ENCODE measurements at regions not wholly inside any gene's neighbourhood (a gene's known extent, or its start where the extent isn't known, plus 50 kb on each side); places are given as distances from the start of the nearest gene placed in this dataset.

GRCh38 chr11:43116071-43116470 is 195.7 kb upstream of the API5 start:
- Mint-ChIP-seq H3K4me3 (no peak overlapping the region), H3K36me3 (no peaks in the 10 kb centered on the region), H3K27me3 (ENCODE audit: low read depth in 3 of 3) (peaks cover 0 to 1% (median 0%) of the 10 kb centered on the region in 3 donors), H3K4me1 (no peaks in the 10 kb centered on the region), H3K9me3 (peaks cover 0 to 7% (median 0%) of the 10 kb centered on the region in 7 donors), H3K27ac (no peak overlapping the region)
- H3K36me3 ChIP-seq (replicated peaks in 1 of 2; ENCODE audit: control insufficient read depth in 1 of 2, insufficient read depth in 2 of 2, low read length in 2 of 2): no peaks in the 10 kb centered on the region
- intact Hi-C loops (cut with micrococcal nuclease): no loop called here
- no peak for DNase-seq
- no peak overlapping the region for H3K27ac ChIP-seq (ENCODE audit: low read depth in 1 of 2, low read length in 2 of 2)
- no peaks in the 10 kb centered on the region for H3K27me3 ChIP-seq (ENCODE audit: control insufficient read depth in 2 of 2, insufficient read depth in 2 of 2, low read length in 2 of 2)
- no peaks in the 10 kb centered on the region for H3K4me1 ChIP-seq (ENCODE audit: control insufficient read depth in 1 of 2, insufficient read depth in 2 of 2, low read length in 2 of 2)
- H3K9me3 ChIP-seq (replicated peaks in 1 of 2; ENCODE audit: control insufficient read depth in 1 of 2, insufficient read depth in 1 of 2, low read length in 2 of 2): no peaks in the 10 kb centered on the region
- 67% methylated on average over 1 of the region's 1 CpG for WGBS (ENCODE audit: insufficient coverage)
- no peaks in the 10 kb centered on the region for H4K20me1 ChIP-seq (ENCODE audit: insufficient read depth, low read length)
- H3K9ac ChIP-seq (ENCODE audit: insufficient read depth, low read length, poor library complexity, severe bottlenecking): no peak overlapping the region
- no peak overlapping the region for H2AFZ ChIP-seq (ENCODE audit: insufficient read depth, low read depth, low read length, poor library complexity, severe bottlenecking)
- no peak for TF ChIP-seq CTCF (IDR thresholded peaks at IDR 0.05)
- H3K4me2 ChIP-seq (replicated peaks; ENCODE audit: extremely low read depth, low read length, poor library complexity, severe bottlenecking): no peak overlapping the region
- no peaks in the 10 kb centered on the region for H3K79me2 ChIP-seq (ENCODE audit: insufficient read depth, low read length)
- no peak overlapping the region for H3K4me3 ChIP-seq (replicated peaks in 1 of 3; ENCODE audit: low read depth in 2 of 3, low read length in 3 of 3)

- no peaks in the 10 kb centered on the region for H3K4me1 Mint-ChIP-seq
- no peaks in the 10 kb centered on the region for H3K79me2 ChIP-seq (ENCODE audit: insufficient read depth, low read length)
- intact Hi-C loops (cut with micrococcal nuclease): no loop called here
- no peak overlapping the region for H3K4me2 ChIP-seq (replicated peaks; ENCODE audit: extremely low read depth, low read length, poor library complexity, severe bottlenecking)
- no peaks in the 10 kb centered on the region for H3K36me3 ChIP-seq (replicated peaks in 1 of 2; ENCODE audit: control insufficient read depth in 1 of 2, insufficient read depth in 2 of 2, low read length in 2 of 2)
- no peak for TF ChIP-seq CTCF (IDR thresholded peaks at IDR 0.05)
- H2AFZ ChIP-seq (ENCODE audit: insufficient read depth, low read depth, low read length, poor library complexity, severe bottlenecking): no peak overlapping the region
- no peak overlapping the region for H3K27ac ChIP-seq (ENCODE audit: low read depth in 1 of 2, low read length in 2 of 2)
- H3K27me3 Mint-ChIP-seq (ENCODE audit: low read depth in 3 of 3): peaks cover 0 to 1% (median 0%) of the 10 kb centered on the region in 3 donors
- WGBS (ENCODE audit: insufficient coverage): 65% methylated on average over 2 of the region's 4 CpGs
- no peak overlapping the region for H3K9ac ChIP-seq (ENCODE audit: insufficient read depth, low read length, poor library complexity, severe bottlenecking)
- no peaks in the 10 kb centered on the region for H4K20me1 ChIP-seq (ENCODE audit: insufficient read depth, low read length)
- no peak overlapping the region for H3K27ac Mint-ChIP-seq
- H3K4me1 ChIP-seq (ENCODE audit: control insufficient read depth in 1 of 2, insufficient read depth in 2 of 2, low read length in 2 of 2): no peaks in the 10 kb centered on the region
- no peak overlapping the region for H3K4me3 Mint-ChIP-seq
- H3K36me3 Mint-ChIP-seq: no peaks in the 10 kb centered on the region
- DNase-seq: no peak
- H3K27me3 ChIP-seq (ENCODE audit: control insufficient read depth in 2 of 2, insufficient read depth in 2 of 2, low read length in 2 of 2): no peaks in the 10 kb centered on the region
- no peak overlapping the region for H3K4me3 ChIP-seq (replicated peaks in 1 of 3; ENCODE audit: low read depth in 2 of 3, low read length in 3 of 3)
- no peaks in the 10 kb centered on the region for H3K9me3 ChIP-seq (replicated peaks in 1 of 2; ENCODE audit: control insufficient read depth in 1 of 2, insufficient read depth in 1 of 2, low read length in 2 of 2)
- H3K9me3 Mint-ChIP-seq: peaks cover 0 to 7% (median 2%) of the 10 kb centered on the region in 7 donors
Observed at GRCh38 chr11:43119275-43119970, 192.4 kb upstream of the API5 start.
